OCI-LY7 (cell line): ENCODE measurements at regions not wholly inside any gene's neighbourhood (a gene's known extent, or its start where the extent isn't known, plus 50 kb on each side); places are given as distances from the start of the nearest gene placed in this dataset.

ENCODE experiments used
- BruUV-seq: library from RNA; stranded (reverse); fragments of 400-500 nt; replicated peaks from 2 replicates; lab custom pipeline; 2021; lab: Mats Ljungman, UMichigan
- CTCF ChIA-PET: fragments of 300-600 bp; sonication (Branson Sonifier 250); formaldehyde crosslinking; loops from one replicate; lab custom pipeline; 2022; ENCODE audit warnings: antibody characterized with exemption; ENCODE audit not compliant: unreplicated experiment; lab: Charles Lee
- POLR2A ChIA-PET: fragments of 300-600 bp; sonication (Branson Sonifier 250); formaldehyde crosslinking; loops from one replicate; lab custom pipeline; 2022; ENCODE audit warnings: antibody characterized with exemption; lab: Charles Lee
- DNase-seq: peaks from one replicate; pipeline ENCODE4 v3.0.0-alpha.2; 2015; ENCODE audit warnings: low spot score
- H2AFZ ChIP-seq: fragments of 200-600 bp; sonication (generic), shearing (Covaris generic); 2 replicates; pipeline ENCODE4 v1.6.1; 2014; ENCODE audit warnings: mild to moderate bottlenecking, antibody characterized with exemption, low read length, moderate library complexity
- H3K27ac ChIP-seq: fragments of 200-600 bp; sonication (generic); 2 replicates; pipeline ENCODE4 v1.5.1; 2014; ENCODE audit warnings: mixed run types, low read depth, mild to moderate bottlenecking, moderate library complexity, low read length, inconsistent platforms; ENCODE audit not compliant: poor library complexity, severe bottlenecking
- H3K36me3 ChIP-seq: fragments of 200-600 bp; sonication (generic); 2 replicates; pipeline ENCODE4 v1.6.1; 2014; ENCODE audit warnings: mild to moderate bottlenecking, antibody characterized with exemption, low read length, moderate library complexity, mixed read lengths; ENCODE audit not compliant: insufficient read depth
- H3K4me1 ChIP-seq: fragments of 200-600 bp; sonication (generic); 2 replicates; pipeline ENCODE4 v1.5.1; 2014; ENCODE audit warnings: mild to moderate bottlenecking, low read length; ENCODE audit not compliant: insufficient read depth, poor library complexity, severe bottlenecking
- H3K4me2 ChIP-seq: fragments of 200-600 bp; sonication (generic); 2 replicates; pipeline ENCODE4 v1.6.1; 2014; ENCODE audit warnings: mild to moderate bottlenecking, low read length
- H3K4me3 ChIP-seq: fragments of 200-600 bp; sonication (generic); 2 replicates; pipeline ENCODE4 v1.5.1; 2014; ENCODE audit warnings: mild to moderate bottlenecking, low read depth, low read length; ENCODE audit not compliant: poor library complexity, severe bottlenecking
- H3K79me2 ChIP-seq: fragments of 200-600 bp; sonication (generic); 2 replicates; pipeline ENCODE4 v1.6.1; 2016; ENCODE audit warnings: low read depth, mild to moderate bottlenecking, low read length, moderate library complexity, mixed read lengths; ENCODE audit not compliant: insufficient read depth
- H3K9me2 ChIP-seq: fragments of 200-600 bp; sonication (generic); 2 replicates; pipeline ENCODE4 v1.6.1; 2016; ENCODE audit warnings: mild to moderate bottlenecking, low read length, mixed read lengths; ENCODE audit not compliant: insufficient read depth
- H3K9me3 ChIP-seq: fragments of 200-600 bp; sonication (generic); 2 replicates; pipeline ENCODE4 v1.6.1; 2014; ENCODE audit warnings: mild to moderate bottlenecking, mixed run types, low read length, mixed read lengths
- H4K20me1 ChIP-seq: fragments of 200-600 bp; sonication (generic); 2 replicates; pipeline ENCODE4 v1.6.1; 2014; ENCODE audit warnings: mild to moderate bottlenecking, antibody characterized with exemption, low read length, moderate library complexity, mixed read lengths; ENCODE audit not compliant: insufficient read depth
- EZH2phosphoT487 ChIP-seq: fragments of 200-600 bp; sonication (generic); IDR thresholded peaks from 2 replicates; pipeline ENCODE4 v1.6.1; 2018; ENCODE audit warnings: low read depth, borderline replicate concordance, mild to moderate bottlenecking, mixed run types, antibody characterized with exemption, low read length, moderate library complexity, mixed read lengths
- intact Hi-C: fragments of 100-400 bp; cut with micrococcal nuclease; formaldehyde crosslinking; loops from one replicate; pipeline ENCODE4 v1.10.0; 2022; ENCODE audit not compliant: unreplicated experiment
- TF ChIP-seq, protein P1 (sequence below): fragments of 200-600 bp; sonication (generic); conservative IDR thresholded peaks from 2 replicates; pipeline ENCODE4 v1.5.1; 2014; ENCODE audit warnings: mild to moderate bottlenecking, antibody characterized with exemption, low read length, moderate library complexity, mixed read lengths

DNA sequence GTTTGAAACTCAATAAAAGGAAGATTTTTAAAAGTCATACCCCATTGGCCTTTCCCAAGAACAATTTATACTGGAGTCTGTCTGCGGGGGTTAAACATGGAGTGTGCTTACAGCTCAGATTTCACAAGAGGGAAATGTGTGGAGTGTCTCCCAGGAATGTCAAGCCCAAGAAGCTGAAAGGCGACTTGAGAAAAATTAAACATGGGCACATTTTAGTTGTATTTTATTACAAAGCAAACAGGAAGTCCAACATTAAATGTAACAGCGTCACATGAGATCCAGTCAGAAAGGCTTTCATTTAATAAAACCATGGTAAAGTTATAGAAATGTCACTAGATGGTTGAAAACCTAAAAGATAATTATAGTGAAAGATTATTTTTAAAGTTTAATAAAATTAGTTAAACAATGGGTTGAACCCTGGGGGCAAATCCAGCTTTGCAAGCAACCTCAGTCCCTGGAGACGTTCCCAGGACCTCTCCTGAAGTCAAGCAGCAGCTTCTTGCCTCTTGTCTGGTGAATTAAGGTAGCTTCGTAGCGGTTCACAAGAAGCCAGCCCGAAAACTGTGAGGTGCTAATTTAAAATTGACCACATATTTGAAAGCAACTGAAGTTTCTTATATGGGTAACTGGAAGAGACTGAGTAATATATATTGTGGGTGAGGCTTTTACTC, 168.4 kb upstream of the EDNRA start:
- Histone ChIP-seq H3K4me1 (no peaks in the 10 kb centered on the region), H3K4me2 (no peak overlapping the region), H3K36me3 (no peaks in the 10 kb centered on the region), H3K9me2 (no peaks in the 10 kb centered on the region), H3K4me3 (no peak overlapping the region), H3K79me2 (no peaks in the 10 kb centered on the region), H2AFZ (no peak overlapping the region), H3K9me3 (no peaks in the 10 kb centered on the region), H3K27ac (no peak overlapping the region), H4K20me1 (no peaks in the 10 kb centered on the region)
- POLR2A ChIA-PET = no interaction called here
- no peak for DNase-seq
- BruUV-seq = no TSS peak
- CTCF ChIA-PET = no interaction called here
- intact Hi-C loops = no loop called here
- no peak for TF ChIP-seq EZH2phosphoT487
- TF ChIP-seq, protein P1, sequence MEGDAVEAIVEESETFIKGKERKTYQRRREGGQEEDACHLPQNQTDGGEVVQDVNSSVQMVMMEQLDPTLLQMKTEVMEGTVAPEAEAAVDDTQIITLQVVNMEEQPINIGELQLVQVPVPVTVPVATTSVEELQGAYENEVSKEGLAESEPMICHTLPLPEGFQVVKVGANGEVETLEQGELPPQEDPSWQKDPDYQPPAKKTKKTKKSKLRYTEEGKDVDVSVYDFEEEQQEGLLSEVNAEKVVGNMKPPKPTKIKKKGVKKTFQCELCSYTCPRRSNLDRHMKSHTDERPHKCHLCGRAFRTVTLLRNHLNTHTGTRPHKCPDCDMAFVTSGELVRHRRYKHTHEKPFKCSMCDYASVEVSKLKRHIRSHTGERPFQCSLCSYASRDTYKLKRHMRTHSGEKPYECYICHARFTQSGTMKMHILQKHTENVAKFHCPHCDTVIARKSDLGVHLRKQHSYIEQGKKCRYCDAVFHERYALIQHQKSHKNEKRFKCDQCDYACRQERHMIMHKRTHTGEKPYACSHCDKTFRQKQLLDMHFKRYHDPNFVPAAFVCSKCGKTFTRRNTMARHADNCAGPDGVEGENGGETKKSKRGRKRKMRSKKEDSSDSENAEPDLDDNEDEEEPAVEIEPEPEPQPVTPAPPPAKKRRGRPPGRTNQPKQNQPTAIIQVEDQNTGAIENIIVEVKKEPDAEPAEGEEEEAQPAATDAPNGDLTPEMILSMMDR = no peak

DNA sequence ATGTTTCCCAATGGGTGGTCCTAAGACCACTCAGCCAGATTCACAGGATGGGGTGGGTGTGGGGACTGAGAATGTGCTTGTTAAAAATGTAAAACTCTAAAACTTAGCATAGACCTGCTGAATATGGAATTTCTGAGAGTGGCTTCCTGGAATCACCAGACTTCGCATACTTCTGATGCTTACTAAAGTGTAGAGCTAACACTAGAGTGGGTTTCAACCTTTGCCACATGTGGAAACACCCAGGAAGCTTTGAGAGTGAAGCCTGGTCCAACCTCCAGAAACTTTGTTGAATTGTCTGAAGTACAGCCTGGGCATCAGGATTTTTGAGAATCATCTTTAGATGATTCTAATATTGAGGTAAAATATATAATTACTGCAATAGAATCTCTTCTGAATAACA, 167.8 kb upstream of the EDNRA start:
- H3K36me3 ChIP-seq = no peaks in the 10 kb centered on the region
- H3K9me3 ChIP-seq = no peaks in the 10 kb centered on the region
- H3K4me3 ChIP-seq = no peak overlapping the region
- TF ChIP-seq EZH2phosphoT487 = no peak
- TF ChIP-seq, protein P1 = no peak
- POLR2A ChIA-PET = no interaction called here
- H3K27ac ChIP-seq = no peak overlapping the region
- intact Hi-C loops = no loop called here
- CTCF ChIA-PET = no interaction called here
- no peaks in the 10 kb centered on the region for H3K9me2 ChIP-seq
- DNase-seq = no peak
- no TSS peak for BruUV-seq
- H3K79me2 ChIP-seq = no peaks in the 10 kb centered on the region
- H3K4me1 ChIP-seq = no peaks in the 10 kb centered on the region
- H3K4me2 ChIP-seq = no peak overlapping the region
- H4K20me1 ChIP-seq = no peaks in the 10 kb centered on the region
- H2AFZ ChIP-seq = no peak overlapping the region

DNA sequence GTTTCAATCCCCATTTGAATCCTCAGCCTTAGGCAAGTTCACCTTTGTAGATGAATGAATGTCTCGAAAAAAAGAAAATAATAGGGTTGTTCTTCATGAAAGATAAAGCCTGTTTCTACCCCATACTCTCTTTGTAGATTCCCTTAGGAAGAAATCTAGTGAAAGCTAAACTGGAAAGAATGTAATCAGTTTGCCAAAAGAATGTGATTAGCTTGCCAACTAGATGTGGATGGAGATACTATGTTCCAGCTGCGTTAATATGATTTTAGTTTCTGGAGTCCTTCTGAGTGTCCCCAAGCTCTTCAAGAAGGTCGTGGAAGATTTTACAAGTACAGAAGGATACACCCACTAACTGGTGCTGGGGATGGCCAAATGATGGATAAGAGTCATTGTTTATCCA, 162.3 kb upstream of the EDNRA start:
- no peak overlapping the region for H2AFZ ChIP-seq
- H3K36me3 ChIP-seq = no peaks in the 10 kb centered on the region
- no peaks in the 10 kb centered on the region for H3K4me1 ChIP-seq
- H3K79me2 ChIP-seq = no peaks in the 10 kb centered on the region
- TF ChIP-seq, protein P1 = no peak
- TF ChIP-seq EZH2phosphoT487 = no peak
- H4K20me1 ChIP-seq = no peaks in the 10 kb centered on the region
- no peaks in the 10 kb centered on the region for H3K9me2 ChIP-seq
- H3K4me3 ChIP-seq = no peak overlapping the region
- no peaks in the 10 kb centered on the region for H3K9me3 ChIP-seq
- H3K27ac ChIP-seq = no peak overlapping the region
- H3K4me2 ChIP-seq = no peak overlapping the region
- intact Hi-C loops = no loop called here
- ChIA-PET CTCF (no interaction called here), POLR2A (interaction anchor here (0.7 to 1.4 kb wide), 2 partner anchors 10 to 209 kb away, joined by 3 to 5 read pairs; no protein-coding TSS in a partner anchor)
- DNase-seq = no peak
- BruUV-seq = no TSS peak
